ENCODE measurements at regions not wholly inside any gene's neighbourhood (a gene's known extent, or its start where the extent isn't known, plus 50 kb on each side); places are given as distances from the start of the nearest gene placed in this dataset.

- no peak for TF ChIP-seq CTCF (optimal IDR thresholded peaks at IDR 0.05 in 1 of 3, IDR thresholded peaks at IDR 0.05 in 1 of 3, conservative IDR thresholded peaks at IDR 0.05 in 1 of 3; ENCODE audit: extremely low read depth in 1 of 3, insufficient read depth in 2 of 3, low read length in 3 of 3)
- no peak for TF ChIP-seq EZH2 (IDR thresholded peaks at IDR 0.05; ENCODE audit: low read length)
Observed at GRCh38 chr2:225104321-225104720, 62.1 kb upstream of the DOCK10 start.

Measured in keratinocyte (primary cell).